Stimulated activated CD4-positive, alpha-beta T cell treated with anti-CD3 and anti-CD28 coated beads, Interleukin-15, amount 100 ng/mL, for 24 hours (primary cell): ENCODE measurements at regions not wholly inside any gene's neighbourhood (a gene's known extent, or its start where the extent isn't known, plus 50 kb on each side); places are given as distances from the start of the nearest gene placed in this dataset.
"Not testable (repeated sequence)": the region's sequence is repeated elsewhere in the genome, so short reads cannot be mapped to it uniquely, and the experiment has no call there.

Source experiments
- DNase-seq: peaks from one replicate; pipeline ENCODE4 v3.0.0-alpha.2; 2020

DNA sequence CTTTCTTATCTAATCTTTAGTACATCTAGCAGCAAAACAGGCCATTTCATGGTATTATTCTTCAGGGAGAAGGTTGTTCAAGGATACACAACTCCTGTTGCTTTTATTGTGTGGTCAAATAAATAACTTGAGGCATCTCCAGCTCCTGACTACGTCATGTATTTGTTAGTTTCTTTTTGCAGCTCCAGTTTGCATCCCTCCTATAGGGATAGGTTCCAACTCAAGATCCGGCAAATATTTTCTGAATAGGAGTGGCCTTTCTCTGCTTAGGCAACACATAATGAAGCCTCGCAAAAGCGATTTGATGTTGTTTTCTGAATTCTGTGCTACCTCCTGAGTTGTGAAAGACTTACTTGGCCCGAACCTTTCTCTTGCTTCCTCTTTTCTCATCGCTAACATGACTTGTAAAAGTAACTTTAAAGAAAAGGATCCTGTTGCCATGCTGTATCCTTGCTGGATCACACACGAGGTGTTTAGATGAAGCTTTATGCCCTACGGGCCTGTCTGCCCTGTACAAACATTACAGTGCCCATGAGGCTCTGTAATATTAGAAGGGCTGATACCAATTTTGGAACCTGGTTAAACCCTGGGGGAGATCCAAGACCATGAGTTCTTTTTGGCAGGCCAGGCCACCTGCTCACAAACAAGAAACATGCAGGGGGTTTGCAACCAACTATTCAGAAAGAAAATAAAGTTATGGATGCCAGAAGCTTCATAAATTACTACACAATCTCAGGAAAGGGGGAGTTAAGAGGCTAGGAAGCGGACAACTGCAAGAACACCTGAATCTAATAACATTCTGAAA lies 149.8 kb upstream of the FGF10 start:
- DNase-seq = no peak

GRCh38 chr5:44536650-44537260 lies 147.5 kb upstream of the FGF10 start:
- peak; percentile 32 for DNase-seq

DNA sequence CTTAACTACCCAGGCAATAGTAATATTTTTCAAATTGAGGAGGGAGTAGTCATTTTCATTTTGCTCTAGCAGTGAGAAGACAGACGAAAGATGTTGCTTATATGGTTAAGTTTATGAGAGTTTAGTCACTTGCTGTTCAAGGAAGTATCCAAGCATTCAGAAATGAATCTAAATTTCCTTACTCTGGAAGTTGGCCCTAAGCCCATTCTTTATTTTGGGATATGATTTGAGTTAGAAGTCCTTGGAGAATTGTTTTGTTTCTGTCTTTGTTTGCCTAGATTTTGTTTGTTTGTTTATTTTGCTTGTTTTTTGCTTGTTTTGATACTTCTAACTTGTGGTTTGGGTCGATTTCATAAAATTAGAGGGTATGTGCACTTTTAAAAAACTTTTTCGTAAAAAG lies 146.4 kb upstream of the FGF10 start:
- DNase-seq = no peak

DNA sequence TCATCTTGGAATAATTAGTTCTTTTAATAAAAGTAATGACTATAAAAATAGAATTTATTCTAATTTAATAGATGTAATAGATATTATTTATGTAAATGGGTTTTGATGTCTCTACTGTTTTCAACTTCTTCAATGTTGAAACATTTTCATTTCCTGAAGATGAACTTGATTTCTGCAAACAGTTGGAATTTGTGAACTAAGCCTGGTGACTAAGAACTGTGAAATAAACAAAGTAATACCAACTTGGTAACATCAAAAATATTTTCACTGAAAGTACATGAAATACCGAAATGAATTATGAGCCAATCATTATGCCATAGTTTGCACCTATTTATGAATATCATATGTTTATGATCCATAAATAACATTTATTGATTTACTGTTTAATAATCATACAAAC lies 143.8 kb upstream of the FGF10 start:
- DNase-seq = no peak

DNA sequence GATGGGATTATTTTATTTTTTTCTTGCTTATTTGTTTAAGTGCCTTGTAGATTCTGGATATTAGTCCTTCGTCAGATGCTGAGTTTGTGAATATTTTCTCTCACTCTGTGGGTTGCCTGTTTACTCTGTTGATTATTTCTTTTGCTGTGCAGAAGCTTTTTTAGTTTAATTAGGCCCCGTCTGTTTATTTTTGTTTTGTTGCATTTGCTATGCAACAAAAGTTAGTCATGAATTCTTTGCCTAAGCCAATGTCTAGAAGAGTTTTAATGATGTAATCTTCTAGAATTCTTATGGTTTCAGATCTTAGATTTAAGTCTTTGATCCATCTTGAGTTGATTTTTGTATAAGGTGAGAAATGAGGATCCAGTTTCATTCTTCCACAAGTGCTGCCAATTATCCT lies 142.5 kb upstream of the FGF10 start:
- DNase-seq = not testable (repeated sequence)

GRCh38 chr5:44530783-44531182 lies 141.6 kb upstream of the FGF10 start:
- not testable (repeated sequence) for DNase-seq

DNA sequence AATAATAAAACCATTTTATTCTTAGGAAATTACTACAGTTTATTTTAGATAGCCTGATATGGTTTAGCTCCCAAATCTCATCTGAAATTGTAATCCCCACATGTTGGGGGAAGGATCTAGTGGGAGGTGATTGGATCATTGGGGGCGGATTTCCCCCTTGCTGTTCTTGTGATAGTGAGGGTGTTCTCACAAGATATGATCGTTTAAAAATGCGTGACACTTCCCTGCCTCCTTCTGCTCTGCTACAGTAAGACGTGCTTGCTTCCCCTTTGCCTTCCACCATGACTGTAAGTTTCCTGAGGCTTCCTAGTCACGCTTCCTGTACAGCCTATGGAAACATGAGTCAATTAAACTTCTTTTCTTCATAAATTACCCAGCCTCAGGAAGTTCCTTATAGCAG lies 122.4 kb upstream of the FGF10 start:
- DNase-seq = no peak

DNA sequence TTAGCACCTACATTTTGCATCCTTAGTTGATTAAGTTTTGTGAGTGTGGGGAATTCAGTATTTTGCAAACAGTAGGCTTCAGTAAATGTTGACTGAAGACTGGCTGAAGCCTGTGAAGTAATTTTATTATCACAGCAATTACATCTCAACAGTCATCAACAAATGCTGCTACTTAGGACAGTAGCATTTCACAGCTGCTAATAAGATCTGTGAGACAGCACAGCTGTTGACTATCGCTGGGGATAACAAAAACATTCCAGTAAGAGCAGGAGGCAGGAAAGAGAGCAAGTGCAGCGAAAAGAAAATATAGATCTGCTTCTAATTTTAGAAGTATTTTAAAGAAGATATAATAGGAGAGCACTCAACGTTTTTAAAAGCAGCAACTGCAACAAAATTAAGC lies 117.3 kb upstream of the FGF10 start:
- DNase-seq = no peak

GRCh38 chr5:44499381-44499780 lies 110.2 kb upstream of the FGF10 start:
- no peak for DNase-seq

DNA sequence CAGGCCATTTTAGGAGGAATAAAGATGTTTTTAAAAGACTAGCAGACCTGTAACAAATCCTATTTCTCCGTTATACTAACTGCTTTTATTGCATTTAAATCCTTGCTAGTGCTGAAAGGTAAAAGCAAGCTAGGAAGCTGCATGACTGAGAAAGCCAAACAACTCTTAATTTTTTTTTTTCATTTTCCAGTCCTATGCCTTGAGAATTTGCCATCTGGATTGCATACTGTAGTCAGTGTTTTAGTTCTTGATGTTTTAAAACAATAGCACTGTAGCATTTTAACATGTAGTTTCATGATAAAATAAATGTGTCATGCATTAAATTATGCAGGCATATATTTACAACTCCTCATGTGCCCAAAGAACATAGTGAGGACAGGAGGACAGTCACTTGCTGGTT lies 108.4 kb upstream of the FGF10 start:
- DNase-seq = no peak

DNA sequence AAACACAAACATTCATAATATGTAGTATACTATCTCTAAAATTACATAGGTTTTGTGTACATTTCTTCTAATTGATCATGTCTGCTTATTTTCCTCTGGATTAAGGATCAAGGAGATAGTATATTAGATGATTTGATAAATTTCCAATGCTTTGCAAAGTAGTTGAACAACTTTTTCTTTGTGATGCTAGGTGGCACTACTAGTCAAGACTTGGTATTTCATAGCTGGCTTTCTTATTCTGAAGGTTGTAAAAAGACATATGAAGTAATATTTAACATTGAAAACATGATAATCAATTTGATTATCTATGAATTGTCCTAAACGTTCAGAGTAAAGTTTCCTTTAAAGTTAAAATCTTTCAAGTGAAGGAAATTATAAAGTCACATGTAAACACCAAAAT lies 106.1 kb upstream of the FGF10 start:
- DNase-seq = no peak

DNA sequence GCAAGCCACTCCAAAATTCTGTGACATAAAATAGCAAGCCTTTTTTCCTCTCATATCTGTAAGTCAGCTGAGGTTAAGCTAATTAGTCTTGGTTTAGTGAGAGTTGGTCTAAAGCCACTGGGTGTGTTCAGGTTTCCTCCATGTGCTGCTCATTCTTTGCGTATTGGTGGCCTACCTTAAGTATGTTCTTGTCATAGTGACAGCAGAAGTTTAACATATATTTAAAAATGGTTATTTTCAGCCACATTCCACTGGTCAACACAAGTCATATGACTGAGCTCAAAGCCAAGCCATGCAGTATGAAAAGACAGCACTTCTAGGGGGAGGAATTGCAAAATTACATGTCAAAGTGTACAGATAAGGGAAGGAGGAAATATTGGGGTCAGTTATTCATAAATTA lies 100.5 kb upstream of the FGF10 start:
- DNase-seq = no peak

GRCh38 chr5:44486591-44486990 lies 97.4 kb upstream of the FGF10 start:
- DNase-seq = no peak

DNA sequence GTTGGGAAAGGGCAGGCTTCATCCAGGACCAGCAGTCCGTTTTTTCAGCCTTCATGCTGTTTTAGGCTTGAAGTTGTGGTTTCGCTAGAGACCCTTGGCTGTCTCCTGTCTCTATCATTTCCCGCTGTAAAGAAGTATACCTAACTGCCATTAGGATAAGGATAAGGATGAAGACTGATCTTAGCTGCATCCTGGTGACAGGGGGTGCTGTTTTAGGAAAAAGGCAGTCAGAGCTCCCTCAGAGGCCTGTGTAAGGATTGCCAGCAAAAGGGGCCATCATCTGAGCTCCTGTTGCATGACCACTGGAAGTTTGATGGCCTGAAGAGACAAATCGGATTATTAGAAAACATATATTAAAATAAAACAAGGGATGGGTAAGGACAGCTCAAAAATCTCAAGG lies 64.8 kb upstream of the FGF10 start:
- DNase-seq = no peak

DNA sequence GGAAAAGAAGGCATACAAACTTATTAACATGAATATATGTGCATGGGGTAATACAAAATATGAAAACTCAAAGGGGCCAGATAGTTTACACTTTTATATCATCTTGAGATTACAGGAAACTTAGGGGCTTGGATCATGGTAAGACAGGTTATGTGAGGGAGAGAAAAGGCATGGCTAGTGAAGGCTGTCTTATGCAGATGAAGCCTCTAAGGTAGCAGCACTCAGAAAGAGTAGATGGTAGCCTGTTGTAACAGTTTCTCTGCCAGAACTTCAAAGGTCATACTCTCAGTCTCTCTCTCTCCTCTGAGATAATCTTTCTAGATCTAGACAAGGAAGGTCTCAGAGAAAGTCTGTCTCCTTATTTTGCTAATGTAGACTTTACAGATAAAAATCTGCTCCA lies 57.2 kb upstream of the FGF10 start:
- no peak for DNase-seq

DNA sequence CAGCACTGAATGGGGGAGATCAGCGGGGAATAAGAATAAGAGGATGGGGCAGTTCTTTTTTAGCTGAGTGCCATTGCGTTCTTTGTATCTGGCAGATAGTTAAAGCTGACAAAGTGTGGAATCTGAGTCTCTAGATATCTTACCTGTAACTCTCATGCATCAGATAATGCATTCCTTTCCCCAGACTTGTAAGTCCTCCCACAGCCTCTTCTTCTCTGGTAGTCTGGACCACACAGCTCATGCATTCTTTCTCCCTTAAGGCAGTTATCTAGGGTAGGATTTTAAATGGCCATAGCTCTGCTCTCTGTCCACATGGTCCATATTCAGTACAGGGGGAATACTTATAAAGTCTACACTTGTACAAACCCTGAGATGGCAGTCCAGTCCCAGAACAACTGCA lies 54.0 kb upstream of the FGF10 start:
- DNase-seq = no peak

GRCh38 chr5:44441460-44441859 lies 52.2 kb upstream of the FGF10 start:
- no peak for DNase-seq

GRCh38 chr5:44440186-44440585 lies 51.0 kb upstream of the FGF10 start:
- DNase-seq = no peak
